HepG2 (cell line): ENCODE measurements at regions not wholly inside any gene's neighbourhood (a gene's known extent, or its start where the extent isn't known, plus 50 kb on each side); places are given as distances from the start of the nearest gene placed in this dataset.

ENCODE experiments used
- ATAC-seq: fragments of 200-7000 bp; cut with Tn5 transposase; 3 replicates; pipeline ENCODE4 v1.9.1; 2020; ENCODE audit warnings: mild to moderate bottlenecking, moderate library complexity
- BruUV-seq: library from RNA; stranded (reverse); fragments of 400-500 nt; replicated peaks from 2 replicates; lab custom pipeline; 2021; lab: Mats Ljungman, UMichigan
- CTCF ChIA-PET: fragments of 300-600 bp; formaldehyde crosslinking; extraction: SDS; loops from one replicate; lab custom pipeline; 2021; ENCODE audit warnings: low total read pairs, inconsistent platforms, low intra/inter-chr PET ratio; lab: Yijun Ruan, JAX
- POLR2A ChIA-PET: fragments of 350-600 bp; sonication (Branson Sonifier 250); formaldehyde crosslinking; loops from one replicate; lab custom pipeline; 2020; ENCODE audit warnings: antibody characterized with exemption, inconsistent platforms; lab: Yijun Ruan, JAX
- DNase-seq: peaks from one replicate; pipeline ENCODE4 v3.0.0-alpha.2; 2015; ENCODE audit warnings: low spot score
- FAIRE-seq: peaks from 3 replicates; lab custom pipeline; 2011; peaks lifted over from hg19 to GRCh38; lab: Jason Lieb, UNC
- H2AFZ ChIP-seq: one replicate; pipeline ENCODE4 v1.6.1; 2011; ENCODE audit warnings: low read length, inconsistent platforms
- H3K27ac ChIP-seq: fragments of 300-600 bp; 3 replicates; pipeline ENCODE4 v1.8.0; 2011; ENCODE audit warnings: mixed run types, mild to moderate bottlenecking, mixed read lengths, low read length, inconsistent platforms; ENCODE audit not compliant: insufficient read depth; ENCODE audit errors: extremely low read length
- H3K27me3 ChIP-seq, 2 experiments: fragments of 200-600 bp in 1 of 2; 2 replicates in 1 of 2; 3 replicates in 1 of 2; pipeline versions ENCODE4 v1.6.0 to v1.8.0; 2011; ENCODE audit warnings: low read length in 2 of 2, mild to moderate bottlenecking in 2 of 2, moderate library complexity in 2 of 2, inconsistent platforms in 1 of 2; ENCODE audit not compliant: insufficient read depth in 2 of 2, control insufficient read depth in 1 of 2
- H3K36me3 ChIP-seq, 2 experiments: fragments of 200-600 bp in 1 of 2; replicated peaks in 1 of 2; 2 replicates in 1 of 2; 3 replicates in 1 of 2; pipeline versions ENCODE4 v1.5.1 to v1.8.0; 2011; ENCODE audit warnings: low read length in 2 of 2, inconsistent platforms in 1 of 2; ENCODE audit not compliant: insufficient read depth in 2 of 2, control insufficient read depth in 1 of 2
- H3K4me1 ChIP-seq: 2 replicates; pipeline ENCODE4 v1.5.1; 2012; ENCODE audit warnings: low read length, inconsistent platforms; ENCODE audit not compliant: insufficient read depth
- H3K4me2 ChIP-seq: 2 replicates; pipeline ENCODE4 v1.6.0; 2011; ENCODE audit warnings: low read depth, low read length, inconsistent platforms
- H3K4me3 ChIP-seq, 3 experiments: fragments of 200-600 bp in 1 of 3; sonication (generic), shearing (Covaris generic) in 1 of 3; replicated peaks in 1 of 3; 2 replicates each; pipeline ENCODE4 v1.5.1; 2011 to 2016; ENCODE audit warnings: low read length in 3 of 3, inconsistent platforms in 2 of 3, low read depth in 2 of 3, mild to moderate bottlenecking in 2 of 3, control low read depth in 1 of 3, mixed read lengths in 1 of 3; ENCODE audit not compliant: insufficient read depth in 1 of 3
- H3K79me2 ChIP-seq: one replicate; pipeline ENCODE4 v1.6.1; 2011; ENCODE audit warnings: low read length, inconsistent platforms; ENCODE audit not compliant: insufficient read depth
- H3K9ac ChIP-seq: 2 replicates; pipeline ENCODE4 v1.6.0; 2011; ENCODE audit warnings: mild to moderate bottlenecking, low read depth, low read length, inconsistent platforms; ENCODE audit not compliant: insufficient read depth
- H3K9me3 ChIP-seq: 2 replicates; pipeline ENCODE4 v1.5.1; 2012; ENCODE audit warnings: mild to moderate bottlenecking, low read length
- H4K20me1 ChIP-seq: 2 replicates; pipeline ENCODE4 v1.6.0; 2011; ENCODE audit warnings: inconsistent platforms, mild to moderate bottlenecking, low read length, moderate library complexity; ENCODE audit not compliant: insufficient read depth
- AGO1 ChIP-seq: fragments of 200-400 bp; formaldehyde crosslinking; IDR thresholded peaks from 2 replicates; pipeline ENCODE4 v1.6.1; 2017; ENCODE audit warnings: mild to moderate bottlenecking, low read depth, low read length, moderate library complexity; ENCODE audit not compliant: poor library complexity, severe bottlenecking
- CSRNP1 ChIP-seq: sonication (generic); formaldehyde crosslinking; IDR thresholded peaks from 2 replicates; pipeline ENCODE4 v1.8.1; 2023; ENCODE audit warnings: mild to moderate bottlenecking, missing genetic modification reagents
- DPF2 ChIP-seq: sonication (generic); formaldehyde crosslinking; IDR thresholded peaks from 2 replicates; pipeline ENCODE4 v1.4.0; 2020; ENCODE audit warnings: mild to moderate bottlenecking, low read depth, missing genetic modification reagents, borderline replicate concordance
- KMT2B ChIP-seq: IDR thresholded peaks from 2 replicates; pipeline ENCODE4 v1.6.1; 2016; ENCODE audit warnings: missing genetic modification reagents, missing compliant biosample characterization
- NAIF1 ChIP-seq: sonication (generic); formaldehyde crosslinking; IDR thresholded peaks from 2 replicates; pipeline ENCODE4 v1.5.0; 2020; ENCODE audit warnings: mild to moderate bottlenecking, missing genetic modification reagents, borderline replicate concordance
- NR2F6 ChIP-seq, 2 experiments: IDR thresholded peaks; 2 replicates each; pipeline ENCODE4 v1.6.1; 2016; ENCODE audit warnings: antibody characterized with exemption in 1 of 2, mild to moderate bottlenecking in 1 of 2
- SNAPC2 ChIP-seq: sonication (generic); formaldehyde crosslinking; IDR thresholded peaks from 2 replicates; pipeline ENCODE4 v1.8.1; 2022; ENCODE audit warnings: mild to moderate bottlenecking, missing genetic modification reagents
- SRSF4 ChIP-seq: fragments of 200-400 bp; formaldehyde crosslinking; IDR thresholded peaks from one replicate; pipeline ENCODE4 v1.6.1; 2018; ENCODE audit warnings: mild to moderate bottlenecking, low read depth, low read length, moderate library complexity; ENCODE audit not compliant: poor library complexity, severe bottlenecking
- SSRP1 ChIP-seq: IDR thresholded peaks from 2 replicates; pipeline ENCODE4 v1.6.1; 2016; ENCODE audit warnings: control low read depth
- ZFP62 ChIP-seq: sonication (generic); formaldehyde crosslinking; IDR thresholded peaks from 2 replicates; pipeline ENCODE4 v1.4.0; 2020; ENCODE audit warnings: missing genetic modification reagents
- ZNF562 ChIP-seq: sonication (generic); formaldehyde crosslinking; IDR thresholded peaks from 2 replicates; pipeline ENCODE4 v1.8.0; 2022; ENCODE audit warnings: missing genetic modification reagents, borderline replicate concordance
- ZNF574 ChIP-seq: sonication (generic); formaldehyde crosslinking; IDR thresholded peaks from 2 replicates; pipeline ENCODE4 v1.4.0; 2020; ENCODE audit warnings: missing genetic modification reagents
- ZSCAN21 ChIP-seq: sonication (generic); formaldehyde crosslinking; IDR thresholded peaks from 2 replicates; pipeline ENCODE4 v1.8.0; 2022; ENCODE audit warnings: mild to moderate bottlenecking, missing genetic modification reagents, moderate library complexity, borderline replicate concordance
- ZSCAN29 ChIP-seq: sonication (generic); formaldehyde crosslinking; conservative IDR thresholded peaks from 2 replicates; pipeline ENCODE4 v1.4.0; 2020; ENCODE audit warnings: mild to moderate bottlenecking, missing genetic modification reagents
- WGBS: methylation state at CpG from one replicate; pipeline ENCODE4 v1.1.6; 2017; ENCODE audit warnings: low lambda C conversion rate; 5-methylcytosine and 5-hydroxymethylcytosine counted together
- in situ Hi-C: cut with HindIII; loops from 2 replicates; pipeline ENCODE4 v1.10.0; 2017; ENCODE audit warnings: low pct_unique_long_range_greater_than_20kb; ENCODE audit not compliant: extremely low pct_ligation_motif_present
- intact Hi-C: fragments of 100-400 bp; cut with micrococcal nuclease; formaldehyde crosslinking; loops from one replicate; pipeline ENCODE4 v1.10.0; 2022; ENCODE audit not compliant: unreplicated experiment

- ChIA-PET CTCF (no interaction called here), POLR2A (no interaction called here)
- 1% methylated on average over 3 of the region's 3 CpGs for WGBS
- Histone ChIP-seq H2AFZ (no peak overlapping the region), H3K36me3 (no peaks in the 10 kb centered on the region), H3K9ac (no peak overlapping the region), H3K9me3 (peaks cover 50% of the 10 kb centered on the region), H3K27me3 (no peaks in the 10 kb centered on the region; a peak in 1 of 5 replicates), H3K79me2 (no peaks in the 10 kb centered on the region), H3K4me3 (no peak overlapping the region), H3K4me2 (no peak overlapping the region), H4K20me1 (no peaks in the 10 kb centered on the region), H3K27ac (no peak overlapping the region), H3K4me1 (no peaks in the 10 kb centered on the region)
- DNase-seq: no peak
- FAIRE-seq: no peak
- no peak for TF ChIP-seq AGO1
- TF ChIP-seq KMT2B (CRISPR knock-in tag): no peak
- TF ChIP-seq ZSCAN21 (CRISPR knock-in tag): no peak
- TF ChIP-seq SRSF4: no peak
- TF ChIP-seq SSRP1 (CRISPR knock-in tag): no peak
- no peak for TF ChIP-seq ZNF574
- TF ChIP-seq ZSCAN29 (CRISPR knock-in tag): no peak
- TF ChIP-seq ZNF562 (CRISPR knock-in tag): no peak
- no peak for TF ChIP-seq SNAPC2 (CRISPR knock-in tag)
- TF ChIP-seq DPF2 (CRISPR knock-in tag): no peak
- no peak for TF ChIP-seq ZFP62 (CRISPR knock-in tag)
- no peak for TF ChIP-seq NAIF1 (CRISPR knock-in tag)
- TF ChIP-seq NR2F6 (IDR thresholded peaks at IDR 0.05): no peak
- TF ChIP-seq NR2F6 (CRISPR knock-in tag; IDR thresholded peaks at IDR 0.05): no peak
- no peak for TF ChIP-seq CSRNP1
- intact Hi-C loops: no loop called here
- in situ Hi-C loops: no loop called here
- BruUV-seq: no TSS peak
- no peak for ATAC-seq
Measured at GRCh38 chr13:88627071-88627470, 955.9 kb downstream of the SLITRK5 start.
